ENCODE measurements at regions not wholly inside any gene's neighbourhood (a gene's known extent, or its start where the extent isn't known, plus 50 kb on each side); places are given as distances from the start of the nearest gene placed in this dataset.

DNA sequence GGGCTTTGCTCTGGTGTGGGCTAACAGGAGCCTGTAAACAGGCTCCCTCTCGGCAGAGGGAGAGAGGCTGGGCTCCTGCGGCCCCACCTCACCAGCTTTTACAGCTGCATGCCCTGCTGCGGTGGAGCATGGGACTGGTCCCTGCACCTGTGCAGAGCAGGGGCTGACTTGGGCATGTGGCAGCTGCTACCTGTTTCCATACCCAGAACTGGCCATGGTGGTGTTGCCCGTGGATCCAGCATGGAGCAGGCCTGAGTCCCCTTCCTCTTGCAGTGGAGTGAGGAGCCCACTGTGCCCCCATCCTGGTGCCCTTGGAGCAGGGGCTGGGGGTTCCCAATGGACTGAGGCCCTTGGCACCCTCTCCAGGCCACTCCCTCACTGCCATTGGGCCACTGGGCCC, 91.9 kb upstream of the MGMT start:
- peaks cover 3% of the 10 kb centered on the region for H3K9me3 Mint-ChIP-seq
- DNase-seq (ENCODE audit: low read depth, low spot score) = no peak
- no peak overlapping the region for H3K4me3 Mint-ChIP-seq
- no peaks in the 10 kb centered on the region for H3K27me3 Mint-ChIP-seq (ENCODE audit: low read depth)
- H3K4me1 Mint-ChIP-seq = no peaks in the 10 kb centered on the region
- H3K27ac Mint-ChIP-seq (ENCODE audit: unreplicated experiment) = no peak overlapping the region
- H3K36me3 Mint-ChIP-seq (ENCODE audit: low read depth) = no peaks in the 10 kb centered on the region
- TF ChIP-seq, protein P1, sequence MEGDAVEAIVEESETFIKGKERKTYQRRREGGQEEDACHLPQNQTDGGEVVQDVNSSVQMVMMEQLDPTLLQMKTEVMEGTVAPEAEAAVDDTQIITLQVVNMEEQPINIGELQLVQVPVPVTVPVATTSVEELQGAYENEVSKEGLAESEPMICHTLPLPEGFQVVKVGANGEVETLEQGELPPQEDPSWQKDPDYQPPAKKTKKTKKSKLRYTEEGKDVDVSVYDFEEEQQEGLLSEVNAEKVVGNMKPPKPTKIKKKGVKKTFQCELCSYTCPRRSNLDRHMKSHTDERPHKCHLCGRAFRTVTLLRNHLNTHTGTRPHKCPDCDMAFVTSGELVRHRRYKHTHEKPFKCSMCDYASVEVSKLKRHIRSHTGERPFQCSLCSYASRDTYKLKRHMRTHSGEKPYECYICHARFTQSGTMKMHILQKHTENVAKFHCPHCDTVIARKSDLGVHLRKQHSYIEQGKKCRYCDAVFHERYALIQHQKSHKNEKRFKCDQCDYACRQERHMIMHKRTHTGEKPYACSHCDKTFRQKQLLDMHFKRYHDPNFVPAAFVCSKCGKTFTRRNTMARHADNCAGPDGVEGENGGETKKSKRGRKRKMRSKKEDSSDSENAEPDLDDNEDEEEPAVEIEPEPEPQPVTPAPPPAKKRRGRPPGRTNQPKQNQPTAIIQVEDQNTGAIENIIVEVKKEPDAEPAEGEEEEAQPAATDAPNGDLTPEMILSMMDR (conservative IDR thresholded peaks at IDR 0.05) = no peak

GRCh38 chr10:129375912-129376311, 91.1 kb upstream of the MGMT start:
- Mint-ChIP-seq H3K4me1 (no peaks in the 10 kb centered on the region), H3K27me3 (ENCODE audit: low read depth) (no peaks in the 10 kb centered on the region), H3K4me3 (no peak overlapping the region), H3K9me3 (peaks cover 3% of the 10 kb centered on the region), H3K27ac (ENCODE audit: unreplicated experiment) (peak overlapping the region; percentile 43), H3K36me3 (ENCODE audit: low read depth) (no peaks in the 10 kb centered on the region)
- DNase-seq (ENCODE audit: low read depth, low spot score) = no peak
- TF ChIP-seq, protein P1 (conservative IDR thresholded peaks at IDR 0.05) = no peak

DNA sequence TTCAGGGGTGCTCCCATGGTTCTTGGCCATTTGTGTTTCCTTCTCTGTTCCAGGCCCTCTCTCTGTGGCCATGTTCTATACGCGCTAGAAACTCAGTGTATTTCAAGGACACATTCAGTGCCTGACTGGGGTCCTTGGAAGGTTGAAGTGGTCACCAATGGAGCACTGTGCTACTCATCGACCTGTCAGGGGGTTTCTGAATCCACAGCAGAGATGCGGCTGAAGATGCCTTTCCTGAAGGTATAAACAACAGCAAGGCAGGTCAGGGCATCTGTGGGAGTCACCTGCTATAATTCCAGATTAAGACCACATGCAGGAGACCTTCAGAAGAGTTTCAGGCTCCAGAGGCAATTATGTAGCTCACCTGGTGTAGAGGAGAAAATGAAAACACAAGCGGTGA, 86.8 kb upstream of the MGMT start:
- Mint-ChIP-seq H3K27ac (ENCODE audit: unreplicated experiment) (no peak overlapping the region), H3K9me3 (peaks cover 6% of the 10 kb centered on the region), H3K4me1 (no peaks in the 10 kb centered on the region), H3K4me3 (no peak overlapping the region), H3K36me3 (ENCODE audit: low read depth) (no peaks in the 10 kb centered on the region), H3K27me3 (ENCODE audit: low read depth) (no peaks in the 10 kb centered on the region)
- TF ChIP-seq, protein P1 (conservative IDR thresholded peaks at IDR 0.05) = no peak
- no peak for DNase-seq (ENCODE audit: low read depth, low spot score)

- TF ChIP-seq, protein P1 (conservative IDR thresholded peaks at IDR 0.05) = no peak
- no peak overlapping the region for H3K27ac Mint-ChIP-seq (ENCODE audit: unreplicated experiment)
- no peaks in the 10 kb centered on the region for H3K27me3 Mint-ChIP-seq (ENCODE audit: low read depth)
- no peaks in the 10 kb centered on the region for H3K4me1 Mint-ChIP-seq
- DNase-seq (ENCODE audit: low read depth, low spot score) = no peak
- no peak overlapping the region for H3K4me3 Mint-ChIP-seq
- H3K9me3 Mint-ChIP-seq = peaks cover 6% of the 10 kb centered on the region
- H3K36me3 Mint-ChIP-seq (ENCODE audit: low read depth) = no peaks in the 10 kb centered on the region
Observed at GRCh38 chr10:129381741-129382140, 85.3 kb upstream of the MGMT start.

GRCh38 chr10:129382401-129382800, 84.6 kb upstream of the MGMT start:
- Mint-ChIP-seq H3K9me3 (peaks cover 6% of the 10 kb centered on the region), H3K36me3 (ENCODE audit: low read depth) (no peaks in the 10 kb centered on the region), H3K27me3 (ENCODE audit: low read depth) (no peaks in the 10 kb centered on the region), H3K27ac (ENCODE audit: unreplicated experiment) (no peak overlapping the region), H3K4me3 (no peak overlapping the region), H3K4me1 (no peaks in the 10 kb centered on the region)
- TF ChIP-seq, protein P1 (conservative IDR thresholded peaks at IDR 0.05) = no peak
- DNase-seq (ENCODE audit: low read depth, low spot score) = no peak

GRCh38 chr10:129383651-129384050, 83.4 kb upstream of the MGMT start:
- Mint-ChIP-seq H3K27me3 (ENCODE audit: low read depth) (no peaks in the 10 kb centered on the region), H3K4me3 (no peak overlapping the region), H3K9me3 (peaks cover 5% of the 10 kb centered on the region), H3K27ac (ENCODE audit: unreplicated experiment) (no peak overlapping the region), H3K4me1 (no peaks in the 10 kb centered on the region), H3K36me3 (ENCODE audit: low read depth) (no peaks in the 10 kb centered on the region)
- DNase-seq (ENCODE audit: low read depth, low spot score) = no peak
- TF ChIP-seq, protein P1 (conservative IDR thresholded peaks at IDR 0.05) = no peak

Data from neural crest cell (in vitro differentiated cells).